Mesendoderm (in vitro differentiated cells): ENCODE measurements at regions not wholly inside any gene's neighbourhood (a gene's known extent, or its start where the extent isn't known, plus 50 kb on each side); places are given as distances from the start of the nearest gene placed in this dataset.

Experiments used
- DNase-seq: peaks from one replicate; pipeline ENCODE4 v3.0.0; 2013
- H2AK5ac ChIP-seq: 2 replicates; pipeline ENCODE4 v1.6.1; 2013; ENCODE audit warnings: low read length, inconsistent platforms
- H2BK120ac ChIP-seq: 2 replicates; pipeline ENCODE4 v1.6.1; 2013; ENCODE audit warnings: low read depth, mild to moderate bottlenecking, low read length, moderate library complexity, mixed read lengths
- H2BK15ac ChIP-seq: replicated peaks from 2 replicates; pipeline ENCODE4 v1.6.1; 2013; ENCODE audit warnings: low read depth, mild to moderate bottlenecking, moderate library complexity
- H2BK5ac ChIP-seq: 2 replicates; pipeline ENCODE4 v1.6.1; 2013; ENCODE audit warnings: low read length, inconsistent platforms
- H3K18ac ChIP-seq: 2 replicates; pipeline ENCODE4 v1.6.1; 2013; ENCODE audit warnings: mild to moderate bottlenecking, low read length, mixed read lengths
- H3K23ac ChIP-seq: one replicate; pipeline ENCODE4 v1.6.1; 2013; ENCODE audit warnings: low read length
- H3K27ac ChIP-seq: 2 replicates; pipeline ENCODE4 v1.5.1; 2013; ENCODE audit warnings: low read depth, mild to moderate bottlenecking, inconsistent platforms, low read length, moderate library complexity
- H3K27me3 ChIP-seq: 2 replicates; pipeline ENCODE4 v1.6.1; 2013; ENCODE audit warnings: low read length, control low read depth, mild to moderate bottlenecking, inconsistent platforms; ENCODE audit not compliant: insufficient read depth, poor library complexity
- H3K36me3 ChIP-seq: 2 replicates; pipeline ENCODE4 v1.6.1; 2013; ENCODE audit warnings: low read length, inconsistent platforms; ENCODE audit not compliant: control insufficient read depth, insufficient read depth
- H3K4ac ChIP-seq: one replicate; pipeline ENCODE4 v1.6.1; 2013; ENCODE audit warnings: low read depth, mild to moderate bottlenecking, low read length, moderate library complexity
- H3K4me1 ChIP-seq: 2 replicates; pipeline ENCODE4 v1.6.1; 2013; ENCODE audit warnings: low read depth, low read length, inconsistent platforms; ENCODE audit not compliant: control insufficient read depth
- H3K4me2 ChIP-seq: 2 replicates; pipeline ENCODE4 v1.6.1; 2013; ENCODE audit warnings: low read length
- H3K4me3 ChIP-seq: 2 replicates; pipeline ENCODE4 v1.5.1; 2013; ENCODE audit warnings: mild to moderate bottlenecking, low read length
- H3K56ac ChIP-seq: one replicate; pipeline ENCODE4 v1.6.1; 2013; ENCODE audit warnings: low read length
- H3K79me1 ChIP-seq: 2 replicates; pipeline ENCODE4 v1.6.1; 2013; ENCODE audit warnings: low read length, inconsistent platforms
- H3K79me2 ChIP-seq: 2 replicates; pipeline ENCODE4 v1.6.1; 2013; ENCODE audit warnings: mild to moderate bottlenecking, low read length; ENCODE audit not compliant: control insufficient read depth, insufficient read depth
- H3K9ac ChIP-seq: 2 replicates; pipeline ENCODE4 v1.6.1; 2013; ENCODE audit warnings: low read length, inconsistent platforms
- H4K5ac ChIP-seq: one replicate; pipeline ENCODE4 v1.6.1; 2013; ENCODE audit warnings: low read length
- H4K8ac ChIP-seq: one replicate; pipeline ENCODE4 v1.6.1; 2013; ENCODE audit warnings: low read depth, mild to moderate bottlenecking, control low read depth, low read length, moderate library complexity
- WGBS: extraction: QIAGEN DNeasy Blood & Tissue Kit; methylation state at CpG from one replicate; pipeline ENCODE4 v1.1.7; 2013; ENCODE audit warnings: low lambda C conversion rate, missing lambda C conversion rate; ENCODE audit not compliant: insufficient coverage; ENCODE audit errors: extremely low coverage; 5-methylcytosine and 5-hydroxymethylcytosine counted together

- Histone ChIP-seq H3K4me2 (no peak overlapping the region), H2BK120ac (no peak overlapping the region), H3K27me3 (no peaks in the 10 kb centered on the region), H3K4ac (no peak overlapping the region), H3K9ac (no peak overlapping the region), H4K5ac (no peak overlapping the region), H3K27ac (no peak overlapping the region), H3K79me2 (no peaks in the 10 kb centered on the region), H2BK15ac (peak overlapping the region; percentile 57), H3K4me1 (peaks cover 3% of the 10 kb centered on the region), H4K8ac (no peak overlapping the region), H3K4me3 (no peak overlapping the region), H2AK5ac (no peak overlapping the region), H3K79me1 (no peaks in the 10 kb centered on the region), H3K23ac (no peak overlapping the region), H2BK5ac (no peak overlapping the region), H3K36me3 (no peaks in the 10 kb centered on the region), H3K18ac (no peak overlapping the region), H3K56ac (no peak overlapping the region)
- DNase-seq, result no peak
Observed at GRCh38 chr6:121816906-121817540, 381.6 kb downstream of the GJA1 start.

- Histone ChIP-seq H2BK120ac (no peak overlapping the region), H3K27me3 (no peaks in the 10 kb centered on the region), H3K27ac (no peak overlapping the region), H3K4me2 (no peak overlapping the region), H3K79me1 (no peaks in the 10 kb centered on the region), H2BK5ac (no peak overlapping the region), H3K4ac (no peak overlapping the region), H3K18ac (no peak overlapping the region), H3K36me3 (no peaks in the 10 kb centered on the region), H3K4me1 (peaks cover 2% of the 10 kb centered on the region), H3K23ac (no peak overlapping the region), H4K8ac (no peak overlapping the region), H2BK15ac (no peak overlapping the region), H2AK5ac (no peak overlapping the region), H3K4me3 (no peak overlapping the region), H3K79me2 (no peaks in the 10 kb centered on the region), H3K56ac (no peak overlapping the region), H3K9ac (no peak overlapping the region), H4K5ac (no peak overlapping the region)
- WGBS, result no CpG with 5 or more reads among the region's 1 CpG
- peak; percentile 99 for DNase-seq
Observed at GRCh38 chr6:121823437-121823851, 388.0 kb downstream of the GJA1 start.

GRCh38 chr6:121826156-121826810, 390.8 kb downstream of the GJA1 start:
- peaks cover 2% of the 10 kb centered on the region for H3K4me1 ChIP-seq
- no peak overlapping the region for H2BK5ac ChIP-seq
- no peaks in the 10 kb centered on the region for H3K79me2 ChIP-seq
- no peaks in the 10 kb centered on the region for H3K27me3 ChIP-seq
- no CpG with 5 or more reads among the region's 4 CpGs for WGBS
- H3K23ac ChIP-seq, result no peak overlapping the region
- no peak overlapping the region for H3K27ac ChIP-seq
- no peak overlapping the region for H4K8ac ChIP-seq
- H3K36me3 ChIP-seq, result no peaks in the 10 kb centered on the region
- no peak overlapping the region for H4K5ac ChIP-seq
- peak overlapping the region; percentile 10 for H2BK120ac ChIP-seq
- H3K18ac ChIP-seq, result peak overlapping the region; percentile 68
- no peak overlapping the region for H3K4me3 ChIP-seq
- DNase-seq, result peak; percentile 72
- H3K56ac ChIP-seq, result no peak overlapping the region
- peak overlapping the region; percentile 21 for H2BK15ac ChIP-seq
- H3K79me1 ChIP-seq, result no peaks in the 10 kb centered on the region
- H3K4ac ChIP-seq, result peak overlapping the region; percentile 78
- H2AK5ac ChIP-seq, result no peak overlapping the region
- H3K4me2 ChIP-seq, result no peak overlapping the region
- no peak overlapping the region for H3K9ac ChIP-seq

- Histone ChIP-seq H3K4ac (no peak overlapping the region), H3K79me2 (no peaks in the 10 kb centered on the region), H4K8ac (no peak overlapping the region), H3K36me3 (no peaks in the 10 kb centered on the region), H2BK120ac (no peak overlapping the region), H3K79me1 (no peaks in the 10 kb centered on the region), H2AK5ac (no peak overlapping the region), H3K27me3 (no peaks in the 10 kb centered on the region), H3K4me1 (peaks cover 2% of the 10 kb centered on the region), H2BK15ac (peak overlapping the region; percentile 85), H3K56ac (no peak overlapping the region), H3K27ac (no peak overlapping the region), H3K4me2 (no peak overlapping the region), H3K4me3 (no peak overlapping the region), H3K18ac (peak overlapping the region; percentile 80), H3K9ac (no peak overlapping the region), H4K5ac (no peak overlapping the region), H2BK5ac (no peak overlapping the region), H3K23ac (no peak overlapping the region)
- WGBS, result no CpG with 5 or more reads among the region's 5 CpGs
- no peak for DNase-seq
Observed at GRCh38 chr6:121828146-121828886, 392.9 kb downstream of the GJA1 start.

- H3K23ac ChIP-seq, result no peak overlapping the region
- H2BK15ac ChIP-seq, result no peak overlapping the region
- H3K4me1 ChIP-seq, result no peaks in the 10 kb centered on the region
- H2BK5ac ChIP-seq, result no peak overlapping the region
- H3K18ac ChIP-seq, result no peak overlapping the region
- H3K79me1 ChIP-seq, result no peaks in the 10 kb centered on the region
- WGBS, result no CpG with 5 or more reads among the region's 1 CpG
- H3K27me3 ChIP-seq, result no peaks in the 10 kb centered on the region
- no peaks in the 10 kb centered on the region for H3K79me2 ChIP-seq
- H3K9ac ChIP-seq, result no peak overlapping the region
- peak overlapping the region; percentile 71 for H3K4ac ChIP-seq
- no peak overlapping the region for H3K27ac ChIP-seq
- H4K8ac ChIP-seq, result peak overlapping the region; percentile 76
- no peak overlapping the region for H3K56ac ChIP-seq
- H3K4me2 ChIP-seq, result no peak overlapping the region
- DNase-seq, result no peak
- H4K5ac ChIP-seq, result no peak overlapping the region
- H3K4me3 ChIP-seq, result no peak overlapping the region
- H2AK5ac ChIP-seq, result no peak overlapping the region
- H3K36me3 ChIP-seq, result no peaks in the 10 kb centered on the region
- peak overlapping the region; percentile 82 for H2BK120ac ChIP-seq
Observed at GRCh38 chr6:121830736-121831135, 395.3 kb downstream of the GJA1 start.
